NCI-H1436 (cell line): ENCODE measurements at regions not wholly inside any gene's neighbourhood (a gene's known extent, or its start where the extent isn't known, plus 50 kb on each side); places are given as distances from the start of the nearest gene placed in this dataset.
"Not testable (repeated sequence)": the region's sequence is repeated elsewhere in the genome, so short reads cannot be mapped to it uniquely, and the experiment has no call there.

Source experiments
- DNase-seq: peaks from one replicate; lab custom pipeline; 2025; lab: John Stamatoyannopoulos, UW

GRCh38 chr5:68803881-68804319 lies 289.9 kb upstream of the SLC30A5 start:
- no peak for DNase-seq

GRCh38 chr5:68804343-68804742 lies 289.5 kb upstream of the SLC30A5 start:
- no peak for DNase-seq

GRCh38 chr5:68805444-68805843 lies 288.4 kb upstream of the SLC30A5 start:
- DNase-seq = no peak

- DNase-seq = no peak
Measured at GRCh38 chr5:68817632-68818031, 276.2 kb upstream of the SLC30A5 start.

- DNase-seq = no peak
Measured at GRCh38 chr5:68818057-68818695, 275.6 kb upstream of the SLC30A5 start.

- DNase-seq = no peak
Measured at GRCh38 chr5:68818870-68819269, 274.9 kb upstream of the SLC30A5 start.

- no peak for DNase-seq
Measured at GRCh38 chr5:68821056-68821455, 272.8 kb upstream of the SLC30A5 start.

- no peak for DNase-seq
Measured at GRCh38 chr5:68822796-68823195, 271.0 kb upstream of the SLC30A5 start.

- DNase-seq = no peak
Measured at GRCh38 chr5:68823301-68823700, 270.5 kb upstream of the SLC30A5 start.

GRCh38 chr5:68830377-68830898 lies 263.4 kb upstream of the SLC30A5 start:
- no peak for DNase-seq

GRCh38 chr5:68834491-68834981 lies 259.3 kb upstream of the SLC30A5 start:
- DNase-seq = no peak

- no peak for DNase-seq
Measured at GRCh38 chr5:68838157-68838718, 255.6 kb upstream of the SLC30A5 start.

- no peak for DNase-seq
Measured at GRCh38 chr5:68839019-68839552, 254.7 kb upstream of the SLC30A5 start.

- DNase-seq = no peak
Measured at GRCh38 chr5:68843624-68844364, 250.0 kb upstream of the SLC30A5 start.

- DNase-seq = no peak
Measured at GRCh38 chr5:68845131-68845530, 248.7 kb upstream of the SLC30A5 start.

GRCh38 chr5:68846828-68847227 lies 247.0 kb upstream of the SLC30A5 start:
- no peak for DNase-seq

GRCh38 chr5:68848091-68848490 lies 245.7 kb upstream of the SLC30A5 start:
- no peak for DNase-seq

- no peak for DNase-seq
Measured at GRCh38 chr5:68849103-68849502, 244.7 kb upstream of the SLC30A5 start.

GRCh38 chr5:68849906-68850305 lies 243.9 kb upstream of the SLC30A5 start:
- no peak for DNase-seq

GRCh38 chr5:68861099-68861498 lies 232.7 kb upstream of the SLC30A5 start:
- DNase-seq = no peak

- DNase-seq = no peak
Measured at GRCh38 chr5:68862560-68862959, 231.3 kb upstream of the SLC30A5 start.

GRCh38 chr5:68865192-68865591 lies 228.6 kb upstream of the SLC30A5 start:
- not testable (repeated sequence) for DNase-seq
